ENCODE measurements at regions not wholly inside any gene's neighbourhood (a gene's known extent, or its start where the extent isn't known, plus 50 kb on each side); places are given as distances from the start of the nearest gene placed in this dataset.

- DNase-seq, result no peak
Observed at GRCh38 chr1:199297174-199297573, 658.3 kb downstream of the PTPRC start.

GRCh38 chr1:199297887-199298286 lies 659.0 kb downstream of the PTPRC start:
- DNase-seq, result no peak

- DNase-seq, result no peak
Observed at GRCh38 chr1:199298825-199299224, 660.0 kb downstream of the PTPRC start.

GRCh38 chr1:199301472-199302217 lies 662.8 kb downstream of the PTPRC start:
- no peak for DNase-seq

- no peak for DNase-seq
Observed at GRCh38 chr1:199302554-199302953, 663.7 kb downstream of the PTPRC start.

- DNase-seq, result no peak
Observed at GRCh38 chr1:199303035-199303434, 664.2 kb downstream of the PTPRC start.

GRCh38 chr1:199305053-199305452 lies 666.2 kb downstream of the PTPRC start:
- no peak for DNase-seq

GRCh38 chr1:199307496-199308264 lies 668.8 kb downstream of the PTPRC start:
- no peak for DNase-seq

- DNase-seq, result no peak
Observed at GRCh38 chr1:199308349-199308846, 669.6 kb downstream of the PTPRC start.

- DNase-seq, result no peak
Observed at GRCh38 chr1:199310708-199311107, 671.9 kb downstream of the PTPRC start.

- DNase-seq, result no peak
Observed at GRCh38 chr1:199311478-199312262, 672.8 kb downstream of the PTPRC start.

- no peak for DNase-seq
Observed at GRCh38 chr1:199312626-199313025, 673.8 kb downstream of the PTPRC start.

- DNase-seq, result no peak
Observed at GRCh38 chr1:199313444-199313843, 674.6 kb downstream of the PTPRC start.

- no peak for DNase-seq
Observed at GRCh38 chr1:199319341-199319740, 680.5 kb downstream of the PTPRC start.

GRCh38 chr1:199322278-199322677 lies 683.4 kb downstream of the PTPRC start:
- no peak for DNase-seq

GRCh38 chr1:199333180-199333579 lies 694.3 kb upstream of the NR5A2 start:
- DNase-seq, result no peak

- DNase-seq, result no peak
Observed at GRCh38 chr1:199335496-199335895, 692.0 kb upstream of the NR5A2 start.

GRCh38 chr1:199336745-199337640 lies 690.5 kb upstream of the NR5A2 start:
- no peak for DNase-seq

GRCh38 chr1:199338760-199339159 lies 688.8 kb upstream of the NR5A2 start:
- DNase-seq, result no peak

GRCh38 chr1:199352351-199352750 lies 675.2 kb upstream of the NR5A2 start:
- DNase-seq, result no peak

- DNase-seq, result no peak
Observed at GRCh38 chr1:199353906-199354305, 673.6 kb upstream of the NR5A2 start.

- no peak for DNase-seq
Observed at GRCh38 chr1:199356561-199356960, 670.9 kb upstream of the NR5A2 start.

Measured in NCI-H1048 (cell line).